Sigmoid colon (tissue), 4 donors: ENCODE measurements at regions not wholly inside any gene's neighbourhood (a gene's known extent, or its start where the extent isn't known, plus 50 kb on each side); places are given as distances from the start of the nearest gene placed in this dataset.

Source experiments
- EP300 ChIP-seq, 4 donors: sonication (generic); formaldehyde crosslinking; IDR thresholded peaks; one replicate each; pipeline ENCODE4 v1.6.1; 2017; ENCODE audit warnings: antibody characterized with exemption in 4 of 4
- POLR2A ChIP-seq, 2 donors: fragments of 450-650 bp; IDR thresholded peaks; one replicate each; pipeline ENCODE4 v1.6.1; 2016; ENCODE audit warnings: antibody characterized with exemption in 2 of 2, mild to moderate bottlenecking in 2 of 2, moderate library complexity in 2 of 2
- POLR2AphosphoS5 ChIP-seq, 4 donors: sonication (generic); formaldehyde crosslinking; IDR thresholded peaks; one replicate each; pipeline ENCODE4 v1.6.1; 2017; ENCODE audit warnings: antibody characterized with exemption in 4 of 4
- TF ChIP-seq, protein P1 (sequence below), 4 experiments: fragments of 450-650 bp in 3 of 4; fragments of 200-600 bp in 1 of 4; IDR thresholded peaks; one replicate each; pipeline ENCODE4 v1.5.1; 2016 to 2019; ENCODE audit warnings: antibody characterized with exemption in 4 of 4, mild to moderate bottlenecking in 3 of 4, moderate library complexity in 2 of 4

DNA sequence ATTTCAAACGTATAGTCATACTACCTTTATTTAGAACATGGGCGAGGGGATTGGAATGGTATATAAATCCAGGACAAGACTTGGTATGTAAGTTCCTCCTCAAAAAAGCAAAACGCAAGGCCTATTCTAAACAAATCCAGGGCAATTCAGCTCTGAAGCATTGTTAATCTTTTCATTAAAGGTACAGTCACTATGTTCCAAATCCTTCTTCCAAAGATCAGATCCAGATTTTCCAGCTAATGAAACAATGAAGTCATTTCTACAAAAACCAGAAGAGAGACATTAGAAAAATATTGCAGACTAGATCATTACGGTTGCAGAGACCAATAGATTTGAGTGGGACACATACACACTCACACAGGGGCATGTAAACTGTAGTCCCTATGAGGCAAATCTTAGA, 116.1 kb upstream of the BNC2 start:
- TF ChIP-seq, protein P1, sequence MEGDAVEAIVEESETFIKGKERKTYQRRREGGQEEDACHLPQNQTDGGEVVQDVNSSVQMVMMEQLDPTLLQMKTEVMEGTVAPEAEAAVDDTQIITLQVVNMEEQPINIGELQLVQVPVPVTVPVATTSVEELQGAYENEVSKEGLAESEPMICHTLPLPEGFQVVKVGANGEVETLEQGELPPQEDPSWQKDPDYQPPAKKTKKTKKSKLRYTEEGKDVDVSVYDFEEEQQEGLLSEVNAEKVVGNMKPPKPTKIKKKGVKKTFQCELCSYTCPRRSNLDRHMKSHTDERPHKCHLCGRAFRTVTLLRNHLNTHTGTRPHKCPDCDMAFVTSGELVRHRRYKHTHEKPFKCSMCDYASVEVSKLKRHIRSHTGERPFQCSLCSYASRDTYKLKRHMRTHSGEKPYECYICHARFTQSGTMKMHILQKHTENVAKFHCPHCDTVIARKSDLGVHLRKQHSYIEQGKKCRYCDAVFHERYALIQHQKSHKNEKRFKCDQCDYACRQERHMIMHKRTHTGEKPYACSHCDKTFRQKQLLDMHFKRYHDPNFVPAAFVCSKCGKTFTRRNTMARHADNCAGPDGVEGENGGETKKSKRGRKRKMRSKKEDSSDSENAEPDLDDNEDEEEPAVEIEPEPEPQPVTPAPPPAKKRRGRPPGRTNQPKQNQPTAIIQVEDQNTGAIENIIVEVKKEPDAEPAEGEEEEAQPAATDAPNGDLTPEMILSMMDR (IDR thresholded peaks at IDR 0.05), result no peak
- TF ChIP-seq EP300 (IDR thresholded peaks at IDR 0.05) (no peak), POLR2A (IDR thresholded peaks at IDR 0.05) (no peak), POLR2AphosphoS5 (IDR thresholded peaks at IDR 0.05) (no peak)
